ENCODE measurements at regions not wholly inside any gene's neighbourhood (a gene's known extent, or its start where the extent isn't known, plus 50 kb on each side); places are given as distances from the start of the nearest gene placed in this dataset.
"Not testable (repeated sequence)": the region's sequence is repeated elsewhere in the genome, so short reads cannot be mapped to it uniquely, and the experiment has no call there.

DNA sequence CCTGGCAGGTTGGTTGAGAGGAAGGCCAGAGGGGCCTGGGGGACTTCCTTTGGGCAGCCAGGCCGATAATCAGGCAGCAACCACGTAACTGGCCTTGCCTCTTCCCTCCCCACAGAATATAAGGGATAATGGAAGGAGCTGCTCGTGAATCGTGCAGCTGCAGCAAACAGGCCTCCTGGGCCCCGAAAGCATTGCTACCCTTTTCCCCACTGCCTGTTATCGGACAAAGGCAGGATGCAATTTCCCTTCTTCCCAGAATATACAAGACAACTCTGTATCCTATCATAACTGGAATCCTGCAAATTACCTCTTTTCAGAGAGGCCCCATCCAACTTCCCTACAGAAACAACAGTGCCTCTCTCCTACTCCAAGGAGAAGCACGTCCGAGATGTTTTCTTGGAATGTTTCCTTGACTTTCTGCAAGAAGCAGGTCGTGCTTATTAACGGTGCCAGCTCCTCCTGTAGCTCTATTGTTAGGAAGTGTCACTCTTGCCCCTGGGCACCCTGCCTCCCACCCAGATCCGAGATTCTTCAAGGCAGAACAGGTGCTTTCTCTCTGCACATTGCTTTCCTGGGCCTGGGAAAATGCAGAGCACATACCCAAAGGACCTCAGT lies 106.0 kb upstream of the TIAM1 start:
- DNase-seq, result peak; percentile 45

DNA sequence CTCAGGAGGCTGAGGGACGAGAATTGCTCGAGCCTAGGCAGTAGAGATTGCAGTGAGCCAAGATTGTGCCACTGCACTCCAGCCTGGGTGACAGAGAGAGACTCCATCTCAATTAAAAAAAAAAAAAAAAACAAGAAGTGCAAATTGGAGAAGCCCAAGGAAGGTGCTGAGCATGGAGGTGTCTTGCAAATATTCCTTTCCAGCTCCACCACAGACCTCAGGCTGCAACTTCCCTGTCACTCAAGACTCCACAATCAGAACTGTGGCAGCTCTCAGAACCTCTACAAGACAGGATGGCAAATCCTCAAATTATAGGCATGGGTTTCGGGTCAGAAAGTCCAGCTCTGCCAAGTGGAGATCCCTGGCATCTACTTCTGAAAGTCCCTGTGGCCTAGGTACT lies 104.4 kb upstream of the TIAM1 start:
- no peak for DNase-seq

DNA sequence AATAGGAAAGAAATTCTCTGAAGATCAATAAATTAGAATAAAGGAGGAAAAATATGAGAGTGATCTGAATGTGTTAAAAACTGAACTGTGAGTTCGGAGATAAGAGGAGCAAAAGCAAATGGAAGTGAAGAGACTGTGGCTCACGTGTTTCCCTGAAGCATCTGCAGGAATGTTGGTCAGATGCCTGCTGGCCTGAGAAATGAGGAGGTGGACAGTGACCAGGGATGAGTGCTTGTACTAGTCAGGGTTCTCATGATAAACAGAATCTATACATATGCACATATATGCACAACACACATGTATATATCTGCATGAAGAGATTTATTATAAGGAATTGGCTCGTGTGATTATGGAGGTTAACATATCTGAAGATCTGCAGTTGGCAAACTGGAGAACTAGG lies 103.4 kb upstream of the TIAM1 start:
- DNase-seq, result no peak

DNA sequence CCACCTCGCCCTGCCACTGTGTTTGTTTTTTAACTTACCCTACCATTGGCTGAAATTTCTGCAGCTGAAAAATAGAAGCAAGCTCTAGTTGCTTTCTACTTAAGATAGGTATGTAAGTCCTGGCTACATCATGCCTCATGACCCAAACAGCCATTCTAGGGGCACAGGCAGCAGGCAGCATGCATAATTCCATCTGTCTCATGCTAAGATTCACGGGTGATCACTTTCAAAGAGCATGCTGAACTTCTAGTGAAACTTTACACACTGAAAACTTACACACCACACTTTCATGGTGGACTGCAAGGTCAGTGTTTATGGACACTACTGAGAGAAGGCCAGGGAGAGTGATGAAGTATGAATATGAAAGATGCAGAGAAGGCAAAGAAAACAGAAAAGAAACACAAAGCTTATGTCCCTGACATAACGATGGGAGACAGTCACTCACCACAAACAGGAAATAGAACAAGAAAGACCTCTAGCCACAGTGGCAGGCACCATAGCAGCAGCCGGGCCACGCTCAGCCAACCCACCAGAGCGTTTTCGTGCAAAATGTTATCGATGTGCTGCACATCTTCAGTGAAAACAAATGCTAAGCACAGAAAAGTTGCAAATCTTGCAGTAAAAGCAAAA lies 102.3 kb upstream of the TIAM1 start:
- DNase-seq, result no peak

DNA sequence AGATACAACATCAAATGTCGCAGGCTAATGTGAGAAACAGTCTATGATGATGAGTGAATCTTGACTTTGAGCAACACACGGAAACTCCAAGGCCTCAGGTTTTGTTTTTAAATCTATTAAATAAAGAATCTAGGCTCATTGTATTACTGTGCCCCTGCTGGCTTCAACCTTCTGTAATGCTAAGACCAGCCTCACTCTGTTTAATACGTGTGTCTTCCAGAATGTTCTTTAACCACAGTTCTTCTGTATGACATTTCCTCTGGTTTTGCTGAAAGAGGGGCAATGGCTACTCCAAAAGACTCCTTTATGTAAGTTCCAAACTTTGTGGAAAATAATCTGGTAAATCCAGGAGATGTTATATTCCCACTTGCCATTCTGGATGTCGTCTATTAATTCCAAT lies 101.1 kb upstream of the TIAM1 start:
- DNase-seq, result no peak

DNA sequence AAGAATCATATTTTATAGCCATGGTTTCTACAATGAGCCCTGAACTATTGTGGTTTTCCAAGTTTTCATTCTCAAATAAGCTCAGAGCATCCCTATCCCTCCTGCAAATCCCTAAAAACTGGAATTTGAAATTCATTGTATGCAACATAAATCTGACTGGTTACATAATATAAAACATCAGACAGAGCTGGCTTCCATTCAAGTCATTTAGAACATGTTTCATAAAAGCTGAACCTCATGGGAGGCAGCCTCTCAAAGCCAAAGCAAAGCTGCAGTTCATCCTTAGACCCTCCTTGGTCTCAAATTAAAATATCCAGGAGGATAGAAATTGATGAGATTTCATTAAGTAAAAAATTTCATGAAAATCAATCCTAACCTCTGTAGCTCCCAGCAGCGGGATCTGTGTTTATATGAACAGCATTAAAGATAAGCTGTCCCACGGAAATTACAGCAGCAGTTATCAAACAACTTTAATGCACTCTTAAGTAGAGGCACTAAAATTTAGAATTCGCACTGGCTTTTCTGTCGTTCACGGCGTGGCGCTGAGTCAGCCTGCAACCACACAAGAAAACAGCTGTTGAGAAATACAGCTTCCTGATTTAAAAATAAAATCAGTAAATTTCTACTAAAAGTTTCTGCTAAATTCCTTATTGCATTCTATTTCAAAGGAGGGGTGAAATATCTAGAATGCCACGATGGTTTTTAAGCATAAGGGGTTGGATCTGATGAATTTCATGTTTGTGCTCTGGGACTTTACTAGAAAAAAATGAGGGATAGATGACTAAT lies 99.9 kb upstream of the TIAM1 start:
- peak; percentile 45 for DNase-seq

DNA sequence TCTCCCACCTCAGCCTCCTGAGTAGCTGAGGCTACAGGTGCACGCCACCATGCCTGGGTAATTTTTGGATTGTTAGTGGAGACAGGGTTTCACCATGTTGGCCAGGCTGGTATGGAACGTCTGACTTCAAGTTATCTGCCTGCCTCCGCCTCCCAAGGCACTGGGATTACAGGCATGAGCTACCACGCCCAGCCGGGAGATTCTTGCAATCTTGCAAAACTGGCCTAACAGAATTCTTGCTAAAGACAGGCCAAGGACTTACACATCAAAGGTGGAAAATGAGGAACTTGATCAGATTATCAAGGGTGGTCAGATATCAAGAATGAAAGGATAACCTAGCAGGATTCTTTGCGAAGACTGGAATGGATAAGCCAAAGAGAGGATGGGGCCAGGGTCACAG lies 98.3 kb upstream of the TIAM1 start:
- no peak for DNase-seq

DNA sequence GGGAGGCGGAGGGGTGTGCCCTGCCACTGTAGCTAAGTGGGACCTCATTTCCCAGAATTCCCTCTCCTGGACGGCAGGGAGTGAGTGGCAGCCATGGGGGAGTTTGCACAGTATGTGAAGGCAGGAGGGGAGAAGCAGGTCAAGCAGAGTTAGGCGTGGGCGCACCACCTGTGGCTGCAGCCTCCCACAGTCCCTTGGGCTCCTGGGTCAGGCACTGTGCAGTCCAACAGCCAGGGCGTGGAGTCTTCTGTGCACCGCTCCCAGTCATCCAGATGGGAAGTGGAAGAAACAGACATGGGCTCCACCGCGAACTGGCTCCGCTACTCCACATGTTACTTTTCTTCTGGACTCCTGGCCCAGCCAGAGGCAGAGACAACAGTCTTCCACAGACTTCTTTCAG lies 85.4 kb upstream of the TIAM1 start:
- DNase-seq, result no peak

DNA sequence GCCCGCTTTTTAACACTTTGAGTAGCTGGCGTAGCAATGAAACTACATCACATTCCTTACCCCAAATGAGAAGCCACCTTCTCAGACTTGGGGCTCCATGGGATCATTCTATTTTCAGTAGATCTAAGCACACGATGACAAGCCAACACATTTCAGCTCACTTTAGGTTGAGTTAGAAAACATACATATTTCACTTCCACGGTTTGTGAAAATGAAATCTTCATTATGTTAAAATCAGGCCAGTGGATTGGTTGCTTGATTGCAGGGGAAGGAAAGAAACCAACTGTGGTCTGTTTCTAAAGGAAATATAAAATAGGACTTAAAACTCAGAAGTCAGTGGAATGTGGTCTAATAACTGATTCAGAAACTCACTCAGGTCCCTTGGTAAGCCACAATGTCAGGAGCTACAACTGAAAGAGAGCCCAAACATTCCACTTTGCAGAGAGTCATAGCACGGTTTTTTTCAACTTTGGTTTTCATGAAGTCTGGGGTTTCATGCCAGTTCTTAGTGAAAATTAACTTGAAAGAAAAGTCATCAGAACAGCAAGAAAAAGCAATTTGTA lies 82.3 kb upstream of the TIAM1 start:
- no peak for DNase-seq

DNA sequence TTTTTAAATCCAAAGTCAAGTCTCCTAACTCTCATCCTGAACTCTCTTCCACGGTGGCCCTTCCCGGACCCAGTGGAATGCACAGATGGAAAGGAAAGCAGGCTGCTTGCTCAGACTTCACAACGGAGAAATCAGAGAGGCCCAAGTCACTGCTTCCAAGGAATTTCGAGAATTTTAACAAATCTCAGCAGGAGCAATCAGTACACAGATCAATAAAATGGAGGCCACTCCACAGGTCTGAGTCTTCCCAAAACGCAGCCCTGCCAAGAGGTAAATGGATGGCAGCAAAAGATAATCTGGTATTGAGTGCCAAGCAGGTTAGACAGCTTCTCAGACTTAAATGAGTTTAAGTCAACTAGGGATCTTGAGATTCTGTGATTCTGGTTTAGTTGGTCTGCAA lies 81.1 kb upstream of the TIAM1 start:
- peak; percentile 60 for DNase-seq

DNA sequence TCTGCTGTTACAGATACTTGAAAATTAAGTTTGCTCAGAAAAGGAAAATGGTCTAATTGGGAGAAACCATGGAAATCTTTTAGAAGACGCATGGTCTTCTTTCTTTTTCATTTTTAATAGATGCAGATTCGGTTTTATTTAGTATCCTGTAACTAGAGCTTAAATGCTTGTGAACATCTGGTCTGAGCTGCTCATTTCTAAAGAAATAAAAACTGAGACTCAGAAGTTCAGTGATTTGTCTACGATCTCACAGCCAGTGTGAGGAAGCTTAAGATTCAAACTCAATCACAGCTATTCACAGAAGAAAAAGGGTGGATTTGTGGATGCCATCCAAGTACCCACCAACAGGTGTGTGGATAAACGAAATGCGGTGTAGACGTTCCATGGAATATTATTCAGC lies 80.0 kb upstream of the TIAM1 start:
- no peak for DNase-seq

DNA sequence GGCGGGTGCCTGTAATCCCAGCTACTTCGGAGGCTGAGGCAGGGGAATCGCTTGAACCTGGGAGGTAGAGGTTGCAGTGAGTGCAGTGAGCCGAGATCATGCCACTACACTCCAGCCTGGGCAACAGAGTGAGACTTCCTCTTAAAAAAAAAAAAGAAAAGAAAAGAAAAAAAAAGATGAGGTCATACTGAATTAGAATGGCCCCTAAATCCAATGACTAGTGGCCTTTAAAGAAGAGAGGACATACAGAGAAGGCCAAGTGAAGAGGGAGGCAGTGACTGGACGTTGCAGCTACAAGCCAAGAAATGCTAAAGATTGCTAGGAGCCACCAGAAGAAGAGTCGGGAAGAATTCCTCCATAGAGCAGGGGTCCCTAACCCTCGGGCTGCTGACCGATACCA lies 76.9 kb upstream of the TIAM1 start:
- DNase-seq, result no peak

DNA sequence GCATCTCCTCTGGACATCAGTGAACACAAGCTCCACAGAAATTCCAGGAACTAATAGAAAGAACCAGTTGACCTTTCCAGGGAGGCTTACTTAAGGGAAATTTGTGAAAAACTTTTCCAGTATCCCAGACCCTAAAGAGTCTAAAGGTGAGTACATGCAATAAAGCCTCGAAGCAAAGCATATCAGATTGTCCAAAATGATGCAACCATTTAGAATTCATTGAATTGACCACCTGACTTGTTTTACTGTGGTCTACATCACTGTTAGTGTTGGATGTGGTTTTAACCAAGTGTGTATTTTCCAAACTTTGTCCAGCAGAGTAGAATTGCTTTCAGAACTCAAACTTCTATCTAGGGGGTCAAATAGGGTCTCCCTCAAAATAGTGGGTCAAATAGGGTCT lies 76.3 kb upstream of the TIAM1 start:
- DNase-seq, result no peak

DNA sequence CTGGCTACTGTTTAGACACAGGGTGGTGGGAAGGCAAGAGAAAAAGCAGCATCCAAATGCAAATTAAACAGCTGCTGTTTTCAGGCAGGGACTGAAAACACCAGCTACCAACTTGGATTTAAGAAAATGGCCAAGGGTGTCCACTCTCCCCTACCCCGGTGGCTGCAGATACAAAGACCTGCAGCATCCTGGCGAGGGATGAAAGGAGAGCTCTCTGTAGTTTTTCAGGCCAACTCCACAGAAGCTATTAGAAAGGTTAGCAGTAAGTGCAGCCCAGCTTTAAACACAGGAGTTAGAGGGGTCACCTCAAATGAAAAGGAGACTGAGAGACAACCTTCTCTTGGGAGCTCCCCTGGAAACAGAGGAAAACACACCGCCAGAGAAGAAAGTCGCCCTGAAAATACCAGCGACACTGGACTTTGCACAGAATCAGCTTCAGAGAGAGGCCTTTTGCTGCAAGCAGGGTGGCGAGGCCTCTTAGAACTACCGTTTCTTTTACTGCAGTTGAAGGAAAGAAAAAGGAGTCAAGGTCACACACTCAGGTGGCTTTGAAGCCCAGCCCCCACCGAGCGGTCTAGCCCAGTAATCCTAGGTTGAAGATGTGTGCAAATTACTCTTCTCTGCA lies 74.4 kb upstream of the TIAM1 start:
- no peak for DNase-seq

DNA sequence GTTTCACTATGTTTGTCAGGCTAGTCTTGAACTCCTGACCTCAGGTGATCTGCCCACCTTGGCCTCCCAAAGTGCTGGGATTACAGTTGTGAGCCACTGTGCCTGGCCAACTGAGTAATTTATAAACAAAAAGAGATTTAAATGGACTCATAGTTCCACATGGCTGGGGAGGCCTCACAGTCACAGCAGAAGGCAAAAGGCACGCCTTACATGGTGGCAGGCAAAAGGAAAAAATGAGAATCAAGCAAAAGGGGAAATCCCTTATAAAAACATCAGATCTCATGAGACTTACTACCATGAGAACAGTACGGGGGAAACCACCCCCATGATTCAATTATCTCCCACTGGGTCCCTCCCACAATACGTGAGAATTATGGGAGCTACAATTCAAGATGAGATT lies 73.2 kb upstream of the TIAM1 start:
- not testable (repeated sequence) for DNase-seq

DNA sequence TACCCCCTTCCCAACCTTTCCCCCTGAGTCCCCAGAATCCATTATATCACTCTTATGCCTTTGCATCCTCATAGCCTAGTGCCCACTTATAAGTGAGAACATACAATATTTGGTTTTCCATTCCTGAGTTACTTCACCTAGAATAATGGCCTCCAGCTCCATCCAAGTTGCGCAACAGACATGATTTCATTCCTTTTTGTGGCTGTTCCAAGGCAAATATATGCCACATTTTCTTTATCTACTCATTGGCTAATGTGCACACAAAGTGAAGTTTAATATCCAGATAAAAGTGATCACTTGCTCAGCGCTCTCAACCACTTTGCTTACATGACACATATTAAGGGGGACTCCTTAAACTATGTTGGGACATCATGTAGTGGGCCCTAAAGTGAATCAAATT lies 72.4 kb upstream of the TIAM1 start:
- DNase-seq, result no peak

DNA sequence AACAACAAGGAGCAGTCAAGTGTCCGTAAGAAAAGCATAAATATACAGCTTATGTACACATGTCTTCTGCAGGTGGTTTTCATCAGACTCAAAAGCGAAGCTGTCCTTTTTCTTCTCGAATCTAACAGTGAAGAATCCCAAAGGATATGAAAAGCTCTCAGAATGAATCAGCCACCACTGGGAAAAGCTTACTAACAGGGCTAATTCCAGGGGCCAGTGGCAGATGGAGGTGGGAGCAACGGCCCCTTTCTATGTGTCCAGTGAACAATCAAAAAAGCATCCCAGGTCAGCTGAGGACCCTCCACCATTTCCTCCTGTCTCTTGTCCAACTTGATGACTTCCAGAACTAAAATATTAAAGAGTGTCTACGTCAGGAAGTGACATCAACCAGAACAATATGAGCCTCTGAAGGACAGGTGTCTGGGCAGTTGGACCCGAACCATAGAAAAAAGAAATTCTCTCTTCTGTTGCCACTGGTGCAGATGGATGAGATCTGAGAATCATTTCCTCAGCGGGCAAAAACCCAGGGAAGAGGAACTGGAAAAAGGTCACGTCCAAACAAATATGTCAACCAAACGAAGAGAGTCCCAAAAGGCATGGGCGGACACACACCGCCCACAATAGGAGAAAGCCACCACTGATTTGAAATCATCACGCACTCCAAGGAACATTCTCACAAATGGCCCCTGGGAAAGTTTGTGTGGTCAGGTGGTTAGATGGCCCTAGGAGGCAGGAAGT lies 70.4 kb upstream of the TIAM1 start:
- DNase-seq, result no peak

DNA sequence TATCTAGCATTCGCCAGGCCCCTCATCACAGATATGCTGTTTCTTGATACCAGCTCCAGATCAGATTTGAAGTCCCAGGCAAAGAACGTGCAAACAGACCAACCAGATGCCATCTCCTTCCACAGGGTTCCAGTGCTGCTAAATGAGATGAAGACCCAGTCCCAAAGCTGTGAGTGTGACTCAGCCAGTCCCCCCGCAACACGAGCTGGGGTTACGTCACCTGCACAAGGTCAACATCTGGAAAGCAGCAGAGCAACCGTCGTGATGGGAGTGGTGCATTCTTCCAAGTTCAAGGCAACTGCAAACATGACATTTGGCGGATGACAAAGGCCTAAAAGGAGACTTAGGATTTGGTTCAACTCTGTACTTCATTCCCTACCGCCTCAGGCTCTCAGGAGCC lies 69.6 kb upstream of the TIAM1 start:
- DNase-seq, result no peak

DNA sequence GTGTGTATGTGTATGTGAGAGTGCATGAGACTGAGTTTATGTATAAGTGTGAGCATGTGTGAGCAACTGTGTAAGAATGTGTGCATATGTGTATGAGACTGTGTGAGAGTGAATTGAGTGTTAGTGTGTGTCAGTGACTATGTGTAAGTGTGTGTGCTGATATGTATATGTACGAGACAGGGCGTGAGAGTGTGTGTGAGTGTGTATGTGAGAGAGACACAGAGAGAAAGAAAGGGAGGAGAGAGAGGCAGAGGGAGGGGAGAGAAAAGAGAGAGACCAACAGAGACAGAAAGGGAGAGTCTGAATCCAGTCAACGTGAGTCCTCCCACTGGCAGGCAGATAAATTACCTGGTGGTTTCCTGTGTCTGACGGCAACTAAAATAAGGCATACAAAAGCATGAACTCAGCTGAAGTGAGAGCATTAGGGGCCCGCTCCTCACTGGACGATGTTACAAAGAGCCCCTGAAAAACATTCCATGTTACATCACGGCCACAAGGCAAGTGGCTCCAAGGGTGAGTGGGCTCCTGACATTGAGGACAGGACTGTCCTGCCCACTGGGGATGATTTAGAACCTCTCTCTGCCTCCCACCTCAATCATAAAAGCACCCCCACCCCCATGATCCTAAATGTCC lies 66.6 kb upstream of the TIAM1 start:
- DNase-seq, result no peak

DNA sequence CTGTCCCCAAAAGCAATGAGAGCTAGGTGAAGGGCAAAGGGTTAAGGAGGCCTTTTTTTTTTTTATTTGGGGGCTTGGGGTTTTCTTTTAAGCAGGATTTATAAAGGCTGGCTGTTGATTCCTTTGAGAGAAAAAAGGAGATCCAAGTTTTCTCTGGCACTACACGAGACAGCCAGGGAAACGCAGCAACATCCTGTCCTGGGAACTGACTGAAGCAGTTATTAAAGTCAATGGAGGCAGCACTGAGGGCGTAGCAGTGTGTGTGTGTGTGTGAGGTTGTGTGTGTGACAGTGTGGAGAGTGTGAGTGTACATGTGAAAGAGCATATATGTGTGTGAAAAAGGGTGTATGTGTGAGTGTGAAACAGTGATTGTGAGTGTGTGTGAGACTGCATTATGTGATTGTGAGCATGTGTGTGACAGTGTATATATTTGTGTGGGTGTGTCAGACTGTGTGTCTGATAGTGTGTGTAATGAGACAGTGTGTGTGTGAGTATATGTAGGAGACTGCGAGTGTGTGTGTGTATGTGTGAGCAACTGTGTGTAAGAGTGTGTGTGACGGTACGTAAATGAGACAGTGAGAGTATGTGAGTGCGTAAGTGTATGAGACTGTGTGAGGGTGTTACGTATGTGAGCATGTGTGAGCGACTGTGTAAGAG lies 65.9 kb upstream of the TIAM1 start:
- no peak for DNase-seq

DNA sequence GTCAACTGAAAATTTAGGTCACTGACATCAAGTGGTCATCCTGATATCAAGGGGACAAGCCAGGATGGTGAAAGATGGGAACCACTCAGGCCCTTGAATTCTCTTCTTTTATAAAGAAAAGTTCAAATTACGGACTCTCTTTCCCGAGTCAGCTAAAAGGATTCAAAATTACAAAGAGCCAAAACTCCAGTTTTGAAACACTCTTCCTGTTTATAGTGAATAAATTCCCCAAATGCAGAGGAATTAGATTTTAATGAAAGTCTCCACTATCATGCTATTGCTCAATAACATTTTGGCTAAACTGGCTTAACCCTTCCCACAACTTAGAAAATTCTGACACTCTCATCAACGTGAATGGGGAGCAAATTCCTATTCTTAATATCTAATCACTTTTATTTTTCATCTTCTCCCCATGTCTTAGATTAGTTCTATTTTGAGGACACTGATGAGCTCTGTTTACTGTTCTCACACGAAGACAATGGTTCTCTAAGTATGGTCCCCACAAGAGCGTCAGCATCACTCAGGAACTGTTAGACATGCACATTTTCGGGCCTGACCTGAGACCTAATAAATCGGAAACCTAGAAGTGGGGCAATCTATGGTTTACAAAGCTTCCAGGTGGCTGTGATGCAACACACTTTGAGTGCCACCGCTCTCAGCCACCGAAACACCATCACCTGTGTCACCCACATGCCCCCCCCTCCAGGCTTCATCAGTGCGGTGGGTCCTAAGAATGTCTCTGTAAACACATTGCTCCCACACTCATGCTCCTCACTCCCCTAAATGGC lies 64.4 kb upstream of the TIAM1 start:
- DNase-seq, result no peak

All from eye (tissue), 1 donor.